ENCODE measurements at regions not wholly inside any gene's neighbourhood (a gene's known extent, or its start where the extent isn't known, plus 50 kb on each side); places are given as distances from the start of the nearest gene placed in this dataset.
"Not testable (repeated sequence)": the region's sequence is repeated elsewhere in the genome, so short reads cannot be mapped to it uniquely, and the experiment has no call there.

- no peak for DNase-seq (ENCODE audit: low read depth, low spot score)
Measured at GRCh38 chr3:194936659-194937058, 251.0 kb downstream of the FAM43A start.

GRCh38 chr3:194937144-194937543 lies 251.5 kb downstream of the FAM43A start:
- H3K27ac ChIP-seq = peak overlapping the region; percentile 27
- DNase-seq (ENCODE audit: low read depth, low spot score) = no peak

More at GRCh38 chr3:194936659-194937058, 251.0 kb downstream of the FAM43A start:
- H3K27ac ChIP-seq = no peak overlapping the region

GRCh38 chr3:194937882-194938321 lies 252.2 kb downstream of the FAM43A start:
- DNase-seq (ENCODE audit: low read depth, low spot score) = no peak
- H3K27ac ChIP-seq = peak overlapping the region; percentile 27

- H3K27ac ChIP-seq = no peak overlapping the region
- DNase-seq (ENCODE audit: low read depth, low spot score) = no peak
Measured at GRCh38 chr3:194938845-194939531, 253.3 kb downstream of the FAM43A start.

GRCh38 chr3:194939532-194939909 lies 253.8 kb downstream of the FAM43A start:
- DNase-seq (ENCODE audit: low read depth, low spot score) = no peak
- H3K27ac ChIP-seq = no peak overlapping the region

GRCh38 chr3:194939949-194940770 lies 254.5 kb downstream of the FAM43A start:
- no peak for DNase-seq (ENCODE audit: low read depth, low spot score)
- H3K27ac ChIP-seq = no peak overlapping the region

- no peak overlapping the region for H3K27ac ChIP-seq
Measured at GRCh38 chr3:194941360-194941955, 255.8 kb downstream of the FAM43A start.

GRCh38 chr3:194941956-194942511 lies 256.4 kb downstream of the FAM43A start:
- no peak overlapping the region for H3K27ac ChIP-seq
- DNase-seq (ENCODE audit: low read depth, low spot score) = no peak

More at GRCh38 chr3:194941360-194941955, 255.8 kb downstream of the FAM43A start:
- no peak for DNase-seq (ENCODE audit: low read depth, low spot score)

GRCh38 chr3:194944526-194944925 lies 258.8 kb downstream of the FAM43A start:
- no peak for DNase-seq (ENCODE audit: low read depth, low spot score)

GRCh38 chr3:194945508-194945907 lies 259.8 kb downstream of the FAM43A start:
- DNase-seq (ENCODE audit: low read depth, low spot score) = no peak
- no peak overlapping the region for H3K27ac ChIP-seq

More at GRCh38 chr3:194944526-194944925, 258.8 kb downstream of the FAM43A start:
- H3K27ac ChIP-seq = no peak overlapping the region

GRCh38 chr3:194946091-194946490 lies 260.4 kb downstream of the FAM43A start:
- H3K27ac ChIP-seq = no peak overlapping the region
- no peak for DNase-seq (ENCODE audit: low read depth, low spot score)

- no peak overlapping the region for H3K27ac ChIP-seq
- no peak for DNase-seq (ENCODE audit: low read depth, low spot score)
Measured at GRCh38 chr3:194949592-194949991, 263.9 kb downstream of the FAM43A start.

- DNase-seq (ENCODE audit: low read depth, low spot score) = no peak
- H3K27ac ChIP-seq = no peak overlapping the region
Measured at GRCh38 chr3:194950906-194951628, 265.4 kb downstream of the FAM43A start.

- DNase-seq (ENCODE audit: low read depth, low spot score); H3K27ac ChIP-seq: not testable (repeated sequence)
Measured at GRCh38 chr3:194951629-194951920, 265.9 kb downstream of the FAM43A start.

GRCh38 chr3:194951931-194952582 lies 266.4 kb downstream of the FAM43A start:
- no peak for DNase-seq (ENCODE audit: low read depth, low spot score)
- no peak overlapping the region for H3K27ac ChIP-seq

GRCh38 chr3:194952841-194953241 lies 267.2 kb downstream of the FAM43A start:
- DNase-seq (ENCODE audit: low read depth, low spot score) = no peak
- no peak overlapping the region for H3K27ac ChIP-seq

GRCh38 chr3:194953291-194953690 lies 267.6 kb downstream of the FAM43A start:
- H3K27ac ChIP-seq = no peak overlapping the region
- no peak for DNase-seq (ENCODE audit: low read depth, low spot score)

GRCh38 chr3:194955546-194955945 lies 269.9 kb downstream of the FAM43A start:
- H3K27ac ChIP-seq = no peak overlapping the region
- no peak for DNase-seq (ENCODE audit: low read depth, low spot score)

GRCh38 chr3:194955979-194956696 lies 270.5 kb downstream of the FAM43A start:
- H3K27ac ChIP-seq = no peak overlapping the region

More at GRCh38 chr3:194955979-194956696, 270.5 kb downstream of the FAM43A start:
- no peak for DNase-seq (ENCODE audit: low read depth, low spot score)

Measured in epithelial cell of prostate (primary cell).